ENCODE measurements at regions not wholly inside any gene's neighbourhood (a gene's known extent, or its start where the extent isn't known, plus 50 kb on each side); places are given as distances from the start of the nearest gene placed in this dataset.
A peak's percentile ranks its signal among the peaks of the same experiment; 100 is the strongest.

DNA sequence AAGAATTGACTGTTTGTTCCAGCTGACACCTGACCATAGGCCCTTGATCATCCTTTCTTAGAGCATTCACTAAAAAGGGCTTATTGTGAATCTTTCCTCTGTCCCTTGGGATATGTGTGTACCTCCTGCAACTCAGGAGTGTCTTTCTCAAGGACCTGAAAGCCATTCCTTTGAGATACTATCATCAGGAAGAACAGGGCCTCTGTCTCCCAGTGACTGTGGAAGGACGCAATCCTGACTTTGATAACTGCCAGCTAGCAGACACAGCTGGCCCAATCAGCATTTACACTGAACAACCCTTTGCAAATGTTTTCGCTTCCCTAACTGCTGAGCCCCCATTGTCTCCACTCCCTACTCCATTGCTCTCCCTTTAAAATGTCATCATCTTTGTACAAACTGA is 144.4 kb downstream of the RMI1 start:
- no peak for DNase-seq (ENCODE audit: low spot score)

DNA sequence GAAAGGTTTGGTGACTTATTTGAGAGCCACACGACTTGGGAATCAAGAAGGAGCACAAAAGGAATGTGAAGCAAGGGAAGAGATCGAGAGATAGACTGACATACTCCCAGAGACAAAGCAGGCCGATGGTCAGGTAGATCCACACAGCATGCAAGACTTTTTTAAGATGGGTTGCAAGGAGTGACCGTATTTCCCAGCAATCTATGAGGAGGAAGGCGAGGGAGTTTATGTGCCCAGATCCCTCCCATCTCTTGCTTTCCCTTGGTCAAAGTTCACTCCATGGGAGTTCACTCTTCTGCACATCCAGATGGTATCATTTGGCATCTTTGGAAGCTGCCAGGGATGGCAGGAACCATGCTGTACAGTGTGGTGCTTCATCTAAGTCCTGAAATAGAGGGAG is 148.9 kb downstream of the RMI1 start:
- DNase-seq (ENCODE audit: low spot score): peak; percentile 38

DNA sequence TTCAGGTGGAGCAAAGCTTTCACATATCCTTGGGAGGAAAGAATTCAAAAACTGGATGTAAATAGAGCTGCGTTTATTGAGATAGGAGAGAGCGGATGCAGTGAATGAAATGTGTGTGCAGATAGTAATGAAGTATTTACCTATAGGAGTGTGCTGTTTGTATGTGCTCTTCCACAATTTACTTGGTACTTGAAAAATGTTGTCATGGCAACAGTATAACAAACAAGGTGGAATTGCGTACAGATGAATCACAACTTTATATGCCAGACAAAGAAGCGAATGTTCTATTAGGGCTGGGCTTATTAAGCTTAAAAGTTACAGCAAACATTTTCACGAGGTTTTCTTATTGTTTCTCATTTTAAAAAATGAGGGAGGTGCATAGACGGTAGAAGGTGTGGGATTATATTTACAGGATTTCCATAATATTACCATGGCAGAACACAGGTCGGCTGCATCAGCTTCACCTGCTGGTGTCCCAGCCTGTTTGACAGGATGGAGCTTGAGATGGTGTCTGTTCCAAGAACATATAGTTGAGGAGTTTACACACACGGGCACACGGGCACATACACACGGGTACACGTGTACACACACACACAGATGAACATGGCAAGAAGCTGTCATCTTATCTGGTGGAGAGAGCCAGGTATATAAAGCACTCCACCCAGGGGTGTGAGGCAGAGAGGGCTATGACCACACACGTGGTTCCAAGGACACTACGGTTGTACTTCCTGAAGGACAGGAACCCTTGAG is 155.7 kb downstream of the RMI1 start:
- DNase-seq (ENCODE audit: low spot score): peak; percentile 76

DNA sequence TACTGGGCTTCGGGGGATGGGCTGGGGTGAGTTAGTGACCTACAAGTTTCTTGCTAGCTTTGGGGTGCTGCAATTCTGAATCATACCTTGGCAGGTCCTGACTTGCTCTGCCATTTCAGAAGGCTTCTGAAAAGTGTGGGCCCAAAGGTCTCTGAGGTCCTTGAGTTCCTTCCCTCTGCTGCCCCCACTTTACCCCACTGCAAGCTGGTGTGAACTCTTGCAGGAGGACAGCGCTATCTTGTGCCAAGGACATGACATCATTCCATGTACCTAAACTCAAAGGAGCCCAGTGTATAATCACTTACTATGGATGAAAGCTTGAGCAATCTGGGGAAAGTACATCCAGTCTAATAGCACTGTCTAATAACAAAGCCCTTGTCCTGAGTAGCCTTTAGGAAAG is 157.4 kb downstream of the RMI1 start:
- no peak for DNase-seq (ENCODE audit: low spot score)

DNA sequence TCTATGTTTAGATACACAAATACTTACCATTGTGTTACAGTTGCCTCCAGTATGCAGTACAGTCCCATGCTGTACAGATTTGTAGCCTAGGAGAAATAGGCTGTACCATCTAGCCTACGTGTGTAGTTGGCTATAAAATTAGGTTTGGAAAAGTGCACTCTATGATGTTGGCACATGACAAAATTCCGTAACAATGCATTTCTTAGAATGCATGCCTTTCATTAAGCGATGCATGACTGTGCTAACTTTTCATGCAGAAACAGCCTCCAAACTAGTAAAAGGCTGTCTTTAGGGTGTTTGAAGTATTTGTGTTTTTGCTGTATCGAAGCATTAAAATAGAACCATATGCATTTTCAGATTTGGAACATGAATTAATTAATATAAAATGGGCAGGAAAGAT is 157.9 kb downstream of the RMI1 start:
- no peak for DNase-seq (ENCODE audit: low spot score)

DNA sequence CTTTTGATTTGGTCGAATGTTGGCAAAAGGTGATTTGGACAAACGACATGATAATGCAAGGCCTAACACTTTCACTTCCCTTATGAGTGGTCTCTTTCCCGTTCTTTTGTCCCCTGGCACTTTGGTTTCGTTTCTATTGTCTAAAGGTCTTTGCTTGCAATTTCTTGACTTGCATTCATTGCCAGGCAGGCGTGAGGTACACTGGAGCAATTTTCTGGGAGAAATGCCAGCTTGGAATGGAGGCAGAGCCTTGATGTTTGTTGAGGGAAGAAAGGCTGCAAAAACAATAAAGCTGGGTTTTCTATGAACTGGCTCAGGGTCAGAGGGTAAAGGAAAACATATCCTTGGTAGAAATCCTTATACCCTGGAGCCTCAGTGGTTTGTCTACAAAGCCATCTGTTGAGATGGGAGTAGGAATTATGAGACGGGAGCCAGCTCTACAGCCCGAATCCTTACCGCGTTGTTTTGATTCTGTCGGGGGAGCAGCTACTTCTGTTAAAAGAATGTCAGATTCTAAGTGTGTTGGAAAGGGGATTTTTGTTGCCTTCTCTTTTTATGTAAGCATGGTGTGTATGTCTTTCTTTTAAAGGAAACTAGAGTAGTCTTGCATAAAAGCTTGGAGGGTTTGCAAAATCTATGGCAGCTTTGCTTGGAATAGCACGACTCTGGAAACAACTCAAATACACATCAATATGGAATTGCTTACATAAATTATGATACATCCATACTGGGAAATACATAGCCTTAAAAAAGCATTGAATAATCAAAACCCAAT is 158.9 kb downstream of the RMI1 start:
- DNase-seq (ENCODE audit: low spot score): peak; percentile 63

DNA sequence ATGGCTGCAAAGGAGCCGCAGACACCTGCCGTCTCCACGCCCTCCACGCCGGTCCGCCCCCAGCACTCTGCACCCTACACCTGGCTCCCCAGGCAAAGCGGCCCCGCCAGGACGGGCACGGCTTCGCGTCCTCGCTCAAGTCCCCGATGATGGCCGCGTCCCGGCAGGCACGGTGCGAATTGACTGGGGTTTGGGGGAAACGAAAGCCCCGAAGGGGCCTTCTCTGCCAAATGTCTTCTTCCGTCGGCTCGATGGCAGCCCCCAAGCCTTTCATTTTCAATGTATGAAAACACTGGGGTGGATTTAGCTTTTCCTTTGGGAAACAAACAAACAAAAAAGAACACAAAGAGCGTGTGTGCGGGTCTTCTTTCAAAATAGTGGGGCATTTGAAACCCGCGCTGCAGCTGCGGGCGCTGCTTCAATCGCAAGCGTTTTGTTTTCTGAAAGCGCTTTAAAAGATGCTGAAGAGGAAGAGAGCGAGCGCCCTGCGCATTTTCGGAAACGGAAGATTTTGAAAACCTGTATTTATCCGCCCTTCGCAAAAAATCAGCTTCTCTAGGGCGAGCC is 160.0 kb downstream of the RMI1 start:
- DNase-seq (ENCODE audit: low spot score): no peak

DNA sequence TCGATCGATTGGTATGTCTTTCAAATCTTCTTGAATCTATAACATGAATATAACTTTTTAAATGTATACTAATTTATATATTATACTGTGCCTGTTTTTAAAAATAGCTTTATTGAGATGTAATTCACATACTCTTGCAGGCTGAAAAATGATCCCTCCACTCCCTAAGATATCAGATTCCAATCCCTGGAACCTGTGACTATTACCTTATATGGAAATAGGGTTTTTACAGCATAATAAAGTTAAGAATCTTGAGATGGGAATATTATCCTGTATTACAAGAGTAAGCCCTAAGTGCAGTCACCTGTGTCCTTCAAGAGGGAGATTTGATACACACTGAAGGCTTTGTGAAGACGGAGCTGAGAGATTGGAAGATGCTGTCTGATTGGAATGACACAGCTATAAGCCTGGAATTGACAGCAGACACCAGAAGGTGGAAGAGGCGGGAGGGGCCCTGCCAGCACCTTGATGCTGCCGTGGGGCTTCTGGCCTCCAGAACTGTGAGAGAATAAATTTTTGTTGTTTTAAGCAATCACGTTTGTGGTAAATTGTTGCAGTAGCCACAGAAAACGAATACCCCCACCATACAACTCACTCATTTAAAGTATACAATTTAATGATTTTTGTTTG is 161.3 kb downstream of the RMI1 start:
- DNase-seq (ENCODE audit: low spot score): no peak

DNA sequence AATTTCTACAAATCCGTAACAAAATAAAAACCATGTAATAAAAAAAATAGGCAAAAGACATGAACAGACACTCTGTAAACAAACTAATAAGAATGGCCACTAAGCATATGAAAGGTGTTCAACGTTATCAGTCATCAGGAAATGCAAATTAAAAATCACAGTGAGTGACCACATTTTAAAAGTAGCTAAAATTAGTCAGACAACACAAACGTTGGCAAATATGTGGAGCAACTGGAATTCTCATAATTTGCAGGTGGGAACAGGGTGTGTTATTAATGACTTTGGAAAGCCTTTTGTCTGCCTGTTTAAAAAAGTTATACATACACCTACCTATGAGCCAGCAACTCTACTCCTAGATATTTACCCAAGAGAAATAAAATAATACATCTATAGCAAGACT is 164.4 kb downstream of the RMI1 start:
- no peak for DNase-seq (ENCODE audit: low spot score)

DNA sequence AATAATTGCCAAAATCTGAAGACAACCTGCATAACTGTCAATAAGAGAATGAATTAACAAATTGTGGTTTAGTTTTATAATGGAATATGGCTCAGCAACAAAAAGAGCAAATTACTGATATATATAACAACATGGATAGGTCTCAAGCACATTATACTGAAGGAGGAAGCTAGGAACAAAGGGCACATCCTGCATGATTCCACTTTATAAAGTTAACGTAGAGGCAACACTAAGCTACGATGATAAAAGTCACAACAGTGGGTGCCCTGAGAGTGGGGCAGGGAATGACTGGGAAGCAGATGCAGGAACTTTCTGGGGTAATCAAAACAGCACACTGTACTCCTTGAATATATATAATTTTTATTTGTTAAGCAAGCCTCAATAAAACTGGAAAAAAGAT is 165.2 kb downstream of the RMI1 start:
- DNase-seq (ENCODE audit: low spot score): no peak

DNA sequence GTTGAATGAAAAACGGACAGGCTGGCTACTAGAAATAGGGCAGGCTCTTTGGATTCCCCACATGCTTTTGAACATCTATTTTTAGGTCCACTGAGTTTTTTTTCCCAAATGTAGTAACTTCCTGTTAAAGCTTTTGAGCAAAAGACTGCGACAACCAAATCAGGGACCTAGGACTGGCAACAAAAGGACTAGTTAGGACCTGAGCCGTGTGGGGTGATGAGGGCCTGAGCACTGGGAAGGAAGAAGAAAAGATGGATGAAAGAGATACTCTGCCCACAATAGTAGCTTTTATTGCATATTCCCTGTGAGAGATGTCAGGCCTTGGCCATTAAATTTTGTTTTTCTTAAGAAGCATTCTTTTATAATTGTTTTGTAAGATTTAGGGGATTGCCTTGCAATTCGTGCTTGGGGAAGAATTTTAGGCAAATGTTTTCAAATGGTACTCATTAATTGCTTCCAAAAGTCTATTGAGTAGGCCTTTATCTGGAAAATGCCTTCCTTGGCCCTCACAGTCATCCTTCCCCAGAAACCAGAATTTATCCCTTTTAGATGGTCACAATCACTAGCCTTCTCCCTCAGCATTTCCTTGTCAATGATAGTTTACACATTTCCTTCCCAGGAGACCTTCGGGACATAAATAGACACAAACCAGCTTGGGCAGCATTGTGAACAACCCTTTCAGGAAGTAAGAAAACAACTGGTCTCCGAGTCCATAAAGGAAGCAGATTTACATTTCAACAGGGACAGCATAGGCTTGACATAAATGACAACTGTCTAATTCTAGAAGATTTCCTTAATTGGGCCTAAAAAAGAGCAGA is 166.5 kb downstream of the RMI1 start:
- DNase-seq (ENCODE audit: low spot score): no peak

DNA sequence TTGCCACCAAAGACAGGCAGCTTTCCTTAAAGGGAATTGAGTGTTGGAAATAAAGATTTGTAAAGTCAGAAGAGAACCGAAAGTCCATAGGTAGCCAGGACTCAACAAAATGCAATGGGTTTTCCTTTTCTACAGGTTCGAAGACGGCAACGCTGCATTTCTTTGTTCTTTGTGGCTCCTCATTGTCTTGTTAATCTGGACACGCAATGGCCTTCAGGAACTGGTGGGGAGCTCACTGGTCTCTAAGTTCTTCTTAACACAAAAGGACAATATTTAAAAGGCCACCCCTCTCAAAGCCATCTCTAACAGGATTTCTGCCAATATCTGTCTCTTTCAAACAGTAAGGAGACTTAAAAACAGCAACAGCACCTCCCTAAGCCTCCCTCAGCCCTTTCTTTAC is 170.6 kb downstream of the RMI1 start:
- DNase-seq (ENCODE audit: low spot score): no peak

DNA sequence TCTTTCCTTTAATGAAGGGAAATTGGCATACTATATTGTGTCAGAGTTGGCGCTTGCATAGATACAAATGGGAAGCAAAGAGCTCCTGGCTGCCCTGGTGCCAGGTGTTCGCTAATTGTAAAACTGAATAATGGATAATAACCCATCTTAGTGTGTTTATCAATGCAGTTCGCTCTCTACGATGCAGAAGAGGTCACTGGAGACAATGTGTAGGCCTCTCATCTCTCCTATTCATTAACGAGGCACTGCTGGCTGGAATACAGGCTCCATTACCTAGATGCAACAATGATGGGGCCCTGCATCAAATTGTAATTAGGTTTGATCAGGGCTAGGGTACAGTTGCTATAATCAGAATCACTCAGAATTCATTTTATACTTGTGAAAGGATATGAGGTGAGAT is 171.0 kb downstream of the RMI1 start:
- DNase-seq (ENCODE audit: low spot score): no peak

DNA sequence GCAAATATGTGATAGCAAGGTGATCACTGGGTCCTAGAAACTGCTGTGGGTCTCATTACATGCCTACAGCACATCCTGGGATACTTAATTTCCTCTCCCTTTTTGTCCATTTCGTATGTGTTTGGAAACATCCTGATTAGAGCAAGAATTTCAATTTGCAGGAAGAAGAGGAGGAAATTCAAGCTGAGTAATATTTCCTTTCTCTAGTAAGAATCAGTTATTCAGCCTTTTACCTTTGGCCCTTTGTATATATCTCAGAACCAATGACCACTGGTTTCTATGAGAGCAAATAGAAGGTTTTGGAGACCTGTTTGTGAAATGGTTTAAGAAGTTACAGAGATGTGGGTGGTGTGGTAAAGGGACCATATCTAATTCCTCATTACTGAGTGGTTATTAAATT is 171.6 kb downstream of the RMI1 start:
- DNase-seq (ENCODE audit: low spot score): no peak

DNA sequence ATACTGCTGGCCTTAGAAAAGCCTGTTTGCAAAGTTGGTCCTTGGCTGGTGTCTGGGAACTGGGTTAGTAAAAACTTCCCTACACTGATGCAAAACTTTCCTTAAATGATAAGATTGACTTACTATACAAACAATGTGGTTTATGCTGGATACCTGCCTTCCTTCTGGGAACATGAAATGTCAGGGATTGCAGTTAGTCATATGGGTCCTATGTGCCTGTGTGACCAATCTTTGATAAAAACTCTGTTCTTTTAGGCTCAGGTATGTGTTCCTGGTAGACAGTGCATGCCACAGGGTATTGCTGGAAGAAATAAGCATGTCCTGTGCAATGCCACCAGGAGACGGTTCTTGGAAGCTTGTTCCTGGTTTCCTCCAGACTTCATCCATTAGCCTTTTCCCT is 173.3 kb downstream of the RMI1 start:
- DNase-seq (ENCODE audit: low spot score): no peak

DNA sequence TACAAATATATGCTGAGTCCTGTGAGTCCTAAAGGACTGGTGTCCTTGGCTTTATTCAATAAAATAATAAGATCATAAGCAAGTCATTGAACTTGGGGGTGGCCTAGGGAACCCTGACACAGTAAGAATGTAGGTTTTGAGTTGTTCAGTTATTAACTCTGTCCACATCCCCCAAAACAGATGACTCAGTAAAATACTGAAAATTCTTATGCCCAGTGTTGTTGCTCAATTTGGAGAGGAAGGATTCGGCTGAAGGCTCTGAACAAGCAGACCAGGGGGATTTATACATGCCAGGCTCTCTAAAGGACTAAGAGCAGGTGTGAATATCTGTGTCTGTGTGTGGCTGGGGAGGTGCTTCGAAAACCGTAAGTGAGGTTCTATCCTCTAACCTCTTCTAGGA is 173.7 kb downstream of the RMI1 start:
- DNase-seq (ENCODE audit: low spot score): no peak

DNA sequence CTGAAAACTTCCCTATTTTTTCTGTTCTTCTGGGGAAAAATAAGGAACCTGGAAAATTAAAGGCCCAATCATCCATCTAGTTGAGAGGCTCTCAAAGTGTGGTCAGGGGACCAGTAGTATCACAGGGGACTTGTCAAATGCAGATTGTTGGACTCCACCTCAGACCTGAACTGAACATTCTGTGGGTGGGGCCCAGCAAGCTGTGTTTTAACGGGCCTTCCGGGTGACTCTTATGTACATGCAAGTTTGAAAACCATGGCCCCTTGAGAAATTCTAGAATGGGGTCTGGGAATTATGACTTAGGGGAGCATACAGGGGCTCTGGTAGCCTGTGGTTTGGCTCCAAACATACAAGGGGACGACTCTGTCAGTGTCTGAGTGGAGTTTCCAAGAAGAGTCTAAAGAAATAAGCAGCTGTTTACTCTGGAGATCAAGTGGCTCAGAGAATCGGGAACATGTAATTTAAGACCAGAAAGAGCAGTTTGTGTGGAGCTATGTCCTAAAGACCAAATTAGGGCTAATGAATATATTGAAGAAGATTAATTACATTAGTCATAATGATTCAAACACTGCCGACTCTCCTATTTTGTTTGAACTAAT is 177.4 kb downstream of the SLC28A3 start:
- DNase-seq (ENCODE audit: low spot score): no peak

DNA sequence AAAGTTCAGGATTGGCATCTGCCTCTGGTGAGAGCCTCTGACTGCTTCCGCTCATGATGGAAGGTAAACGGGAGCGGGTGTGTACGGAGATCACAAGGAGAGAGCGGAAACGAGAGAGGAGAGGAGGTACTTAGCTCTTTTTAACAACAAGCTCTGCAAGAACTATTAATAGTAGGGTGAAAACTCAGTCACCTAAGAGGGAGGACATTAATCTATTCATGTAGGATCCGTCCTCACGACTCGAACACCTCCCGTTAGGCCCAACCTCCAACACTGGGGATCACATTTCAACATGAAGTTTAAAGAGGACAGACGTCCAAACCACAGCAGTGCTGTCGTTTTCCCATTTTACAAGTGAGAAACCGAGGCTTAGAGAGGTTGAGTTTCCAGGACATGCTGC is 173.7 kb downstream of the SLC28A3 start:
- no peak for DNase-seq (ENCODE audit: low spot score)

DNA sequence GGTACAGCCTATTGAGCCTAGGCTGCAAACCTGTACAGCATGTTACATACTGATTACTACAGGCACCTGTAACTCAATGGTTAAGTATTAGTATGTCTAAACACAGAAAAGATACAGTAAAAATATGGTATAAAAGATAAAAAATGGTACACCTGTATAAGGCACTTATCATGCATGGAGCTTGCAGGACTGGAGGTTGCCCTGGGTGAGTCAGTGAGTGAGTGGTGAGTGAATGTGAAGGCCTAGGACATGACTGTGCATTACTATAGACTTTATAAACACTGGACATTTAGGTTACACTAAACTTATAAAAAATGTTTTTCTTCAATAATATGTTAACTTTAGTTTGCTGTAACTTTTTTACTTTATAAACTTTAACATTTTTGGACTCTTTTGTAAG is 171.3 kb downstream of the SLC28A3 start:
- DNase-seq (ENCODE audit: low spot score): no peak

DNA sequence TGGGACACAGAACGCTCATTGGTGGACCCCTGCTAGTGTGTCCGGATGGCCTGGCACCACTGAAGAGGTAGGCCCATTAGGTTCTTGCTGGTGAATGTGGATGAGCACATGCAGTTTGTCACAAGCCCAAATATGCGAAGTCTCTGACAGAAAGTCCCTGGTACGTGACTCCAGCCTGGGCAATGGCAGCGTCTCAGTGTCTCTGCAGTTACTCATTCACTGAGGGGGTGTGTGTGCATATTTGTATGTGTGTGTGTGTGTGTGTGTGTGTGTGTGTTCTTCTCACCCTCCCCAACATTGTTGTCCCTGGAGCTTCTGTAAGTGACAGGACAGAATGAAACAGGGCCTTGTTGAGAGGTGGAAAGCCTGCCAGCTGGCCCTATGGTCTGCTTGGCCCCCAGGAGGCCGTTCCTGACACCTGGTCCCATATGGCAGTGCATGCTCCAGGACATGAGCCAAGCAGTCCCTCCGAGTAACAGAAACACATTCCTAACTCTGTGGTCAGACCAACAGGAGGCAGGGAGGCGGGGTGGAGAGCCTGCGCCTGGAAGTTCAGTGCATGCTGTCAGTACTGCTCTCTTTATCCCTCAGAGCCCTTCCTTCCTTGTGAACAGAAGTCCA is 169.9 kb downstream of the SLC28A3 start:
- peak; percentile 59 for DNase-seq (ENCODE audit: low spot score)

DNA sequence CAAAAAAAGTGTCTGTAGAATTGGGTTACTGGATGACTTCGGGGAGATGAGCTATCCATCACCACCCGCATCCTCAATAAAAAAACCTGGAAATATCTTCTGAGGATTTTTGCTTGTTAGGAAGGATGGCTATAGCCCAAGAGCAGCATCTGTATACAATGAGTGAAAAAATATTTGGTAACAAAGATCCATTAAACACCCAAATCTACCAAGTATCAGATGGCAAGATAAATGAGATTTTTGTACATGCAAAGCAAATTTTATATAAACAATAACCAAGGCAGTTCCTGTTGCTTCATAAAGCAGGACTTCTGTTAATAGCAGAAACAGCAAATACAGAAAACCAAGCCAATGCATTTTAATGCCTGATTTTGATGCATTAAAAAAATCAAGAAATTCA is 166.6 kb downstream of the SLC28A3 start:
- no peak for DNase-seq (ENCODE audit: low spot score)

Data from HT-29 (cell line).